B cell (primary cell): ENCODE measurements at regions not wholly inside any gene's neighbourhood (a gene's known extent, or its start where the extent isn't known, plus 50 kb on each side); places are given as distances from the start of the nearest gene placed in this dataset.
"Not testable (repeated sequence)": the region's sequence is repeated elsewhere in the genome, so short reads cannot be mapped to it uniquely, and the experiment has no call there.

Source experiments
- ATAC-seq: fragments of 200-7000 bp; cut with Tn5 transposase; one replicate; pipeline ENCODE4 v1.10.0; 2021; ENCODE audit warnings: low read depth, mild to moderate bottlenecking, moderate number of reproducible peaks, moderate library complexity
- CTCF ChIA-PET: fragments of 350-600 bp; sonication (Branson Sonifier 250); formaldehyde crosslinking; loops from one replicate; lab custom pipeline; 2021; ENCODE audit warnings: antibody characterized with exemption, inconsistent platforms; lab: Charles Lee
- POLR2A ChIA-PET: fragments of 350-600 bp; sonication (Branson Sonifier 250); formaldehyde crosslinking; loops from one replicate; lab custom pipeline; 2021; ENCODE audit warnings: antibody characterized with exemption; lab: Charles Lee
- DNase-seq: peaks from one replicate; pipeline ENCODE4 v3.0.0; 2013
- H2AFZ ChIP-seq: 2 replicates; pipeline ENCODE4 v1.6.1; 2012; ENCODE audit warnings: mild to moderate bottlenecking, low read depth, low read length; ENCODE audit not compliant: insufficient read depth, poor library complexity, severe bottlenecking
- H3K27ac ChIP-seq, 2 donors: 1 replicate in 1 of 2; 2 replicates in 1 of 2; pipeline ENCODE4 v1.5.1; 2012 to 2013; ENCODE audit warnings: low read length in 2 of 2, mild to moderate bottlenecking in 2 of 2, moderate library complexity in 1 of 2
- H3K27me3 ChIP-seq, 4 experiments: fragments of 200-600 bp in 1 of 4; sonication (generic) in 1 of 4; replicated peaks in 1 of 4; 1 replicate in 2 of 4; 2 replicates in 2 of 4; pipeline versions ENCODE4 v1.6.1 to v1.7.0; 2013 to 2016; ENCODE audit warnings: low read length in 3 of 4, mild to moderate bottlenecking in 2 of 4, mixed read lengths in 1 of 4, moderate library complexity in 1 of 4; ENCODE audit not compliant: insufficient read depth in 4 of 4, control insufficient read depth in 3 of 4; ENCODE audit errors: control extremely low read depth in 1 of 4
- H3K36me3 ChIP-seq, 2 experiments: replicated peaks in 1 of 2; 1 replicate in 1 of 2; 2 replicates in 1 of 2; pipeline versions ENCODE4 v1.6.1 to v1.7.1; 2013; ENCODE audit warnings: low read length in 1 of 2; ENCODE audit not compliant: insufficient read depth in 2 of 2, control insufficient read depth in 1 of 2; ENCODE audit errors: control extremely low read depth in 1 of 2, extremely low read depth in 1 of 2
- H3K4me1 ChIP-seq, 2 donors: fragments of 200-600 bp in 1 of 2; sonication (generic) in 1 of 2; 1 replicate in 1 of 2; 2 replicates in 1 of 2; pipeline versions ENCODE4 v1.5.1 to v1.6.1; 2013 to 2017; ENCODE audit warnings: low read length in 2 of 2; ENCODE audit not compliant: control insufficient read depth in 2 of 2, insufficient read depth in 2 of 2
- H3K4me2 ChIP-seq: replicated peaks from 2 replicates; pipeline ENCODE3; 2012; ENCODE audit warnings: mild to moderate bottlenecking, low read depth, low read length; ENCODE audit not compliant: poor library complexity, severe bottlenecking
- H3K4me3 ChIP-seq, 5 experiments: fragments of 200-600 bp in 1 of 5; sonication (generic) in 1 of 5; 1 replicate in 3 of 5; 2 replicates in 2 of 5; pipeline versions ENCODE4 v1.5.1 to v1.7.0; 2011 to 2016; ENCODE audit warnings: low read length in 4 of 5, mild to moderate bottlenecking in 4 of 5, low read depth in 2 of 5, control low read depth in 1 of 5, moderate library complexity in 1 of 5; ENCODE audit not compliant: insufficient read depth in 1 of 5; ENCODE audit errors: control extremely low read depth in 1 of 5, extremely low read depth in 1 of 5
- H3K79me2 ChIP-seq: fragments of 200-600 bp; sonication (generic); one replicate; pipeline ENCODE4 v1.6.0; 2016; ENCODE audit warnings: low read length; ENCODE audit not compliant: control insufficient read depth, insufficient read depth
- H3K9ac ChIP-seq: fragments of 200-600 bp; sonication (generic); 2 replicates; pipeline ENCODE4 v1.6.1; 2017; ENCODE audit warnings: mild to moderate bottlenecking, low read length, moderate library complexity
- H3K9me3 ChIP-seq, 3 donors: one replicate each; pipeline versions ENCODE4 v1.6.1 to v1.7.1; 2013; ENCODE audit warnings: low read length in 2 of 3; ENCODE audit not compliant: control insufficient read depth in 2 of 3, insufficient read depth in 1 of 3; ENCODE audit errors: control extremely low read depth in 1 of 3
- H4K20me1 ChIP-seq: 2 replicates; pipeline ENCODE4 v1.6.0; 2012; ENCODE audit warnings: mild to moderate bottlenecking, low read length; ENCODE audit not compliant: insufficient read depth, control insufficient read depth, poor library complexity, severe bottlenecking
- H3K27ac Mint-ChIP-seq: one replicate; pipeline ENCODE4 v1.8.0; 2021; ENCODE audit warnings: mixed read lengths
- H3K27me3 Mint-ChIP-seq: one replicate; pipeline ENCODE4 v1.8.0; 2021; ENCODE audit warnings: mixed read lengths
- H3K4me1 Mint-ChIP-seq: one replicate; pipeline ENCODE4 v1.8.0; 2021; ENCODE audit warnings: mixed read lengths
- H3K4me3 Mint-ChIP-seq: one replicate; pipeline ENCODE4 v1.8.0; 2021; ENCODE audit warnings: mixed read lengths
- H3K9me3 Mint-ChIP-seq: one replicate; pipeline ENCODE4 v1.8.0; 2022; ENCODE audit warnings: mixed read lengths; ENCODE audit not compliant: insufficient read depth
- WGBS: methylation state at CpG from one replicate; pipeline ENCODE4 v1.1.5; 2013; ENCODE audit warnings: missing lambda C conversion rate; ENCODE audit not compliant: insufficient coverage; 5-methylcytosine and 5-hydroxymethylcytosine counted together
- intact Hi-C: fragments of 100-400 bp; cut with micrococcal nuclease; formaldehyde crosslinking; loops from one replicate; pipeline ENCODE4 v1.10.0; 2022

- DNase-seq, H3K27me3 ChIP-seq, ATAC-seq, H3K4me1 ChIP-seq, H4K20me1 ChIP-seq, H3K4me3 Mint-ChIP-seq, H3K4me3 ChIP-seq, H3K9ac ChIP-seq, intact Hi-C loops, H3K79me2 ChIP-seq, H3K36me3 ChIP-seq, H2AFZ ChIP-seq, H3K27ac Mint-ChIP-seq, H3K4me1 Mint-ChIP-seq, H3K9me3 Mint-ChIP-seq, H3K27ac ChIP-seq, H3K9me3 ChIP-seq, H3K27me3 Mint-ChIP-seq, CTCF ChIA-PET, H3K4me2 ChIP-seq, POLR2A ChIA-PET: not testable (repeated sequence)
- 96% methylated on average over 4 of the region's 7 CpGs for WGBS
These were observed 152.6 kb downstream of the LAT start for GRCh38 chr16:29137461-29137860.

GRCh38 chr16:29136916-29137315, 152.1 kb downstream of the LAT start:
- H2AFZ ChIP-seq, H3K4me3 Mint-ChIP-seq, H3K4me1 ChIP-seq, H3K4me2 ChIP-seq, ATAC-seq, POLR2A ChIA-PET, H3K9ac ChIP-seq, H3K36me3 ChIP-seq, CTCF ChIA-PET, H3K27ac Mint-ChIP-seq, H3K4me1 Mint-ChIP-seq, H3K9me3 Mint-ChIP-seq, H3K9me3 ChIP-seq, H3K79me2 ChIP-seq, intact Hi-C loops, H3K27ac ChIP-seq, H4K20me1 ChIP-seq, H3K27me3 Mint-ChIP-seq, H3K4me3 ChIP-seq, DNase-seq, H3K27me3 ChIP-seq: not testable (repeated sequence)
- 93% methylated on average over 8 of the region's 8 CpGs for WGBS

GRCh38 chr16:29136046-29136696, 151.3 kb downstream of the LAT start:
- H3K27me3 ChIP-seq, H3K9me3 Mint-ChIP-seq, H3K27ac ChIP-seq, DNase-seq, H3K4me1 ChIP-seq, ATAC-seq, H2AFZ ChIP-seq, H3K4me3 Mint-ChIP-seq, H4K20me1 ChIP-seq, H3K4me2 ChIP-seq, H3K9me3 ChIP-seq, H3K4me3 ChIP-seq, H3K27me3 Mint-ChIP-seq, H3K27ac Mint-ChIP-seq, H3K79me2 ChIP-seq, POLR2A ChIA-PET, intact Hi-C loops, H3K36me3 ChIP-seq, H3K9ac ChIP-seq, CTCF ChIA-PET, H3K4me1 Mint-ChIP-seq: not testable (repeated sequence)
- 93% methylated on average over 3 of the region's 4 CpGs for WGBS

GRCh38 chr16:29135098-29135497, 150.2 kb downstream of the LAT start:
- DNase-seq, H3K9ac ChIP-seq, CTCF ChIA-PET, H3K9me3 Mint-ChIP-seq, H3K9me3 ChIP-seq, H3K4me2 ChIP-seq, H3K4me3 Mint-ChIP-seq, ATAC-seq, H3K27me3 Mint-ChIP-seq, H3K79me2 ChIP-seq, intact Hi-C loops, H3K27me3 ChIP-seq, H3K4me3 ChIP-seq, H4K20me1 ChIP-seq, H2AFZ ChIP-seq, H3K4me1 Mint-ChIP-seq, POLR2A ChIA-PET, H3K4me1 ChIP-seq, H3K27ac Mint-ChIP-seq, H3K36me3 ChIP-seq, H3K27ac ChIP-seq: not testable (repeated sequence)
- WGBS: 90% methylated on average over 2 of the region's 6 CpGs
